NCI-H524 (cell line): ENCODE measurements at regions not wholly inside any gene's neighbourhood (a gene's known extent, or its start where the extent isn't known, plus 50 kb on each side); places are given as distances from the start of the nearest gene placed in this dataset.

Experiments used
- DNase-seq, 2 experiments: peaks; one replicate each; lab custom pipeline; 2025; lab: John Stamatoyannopoulos, UW

GRCh38 chr12:16415155-16415554 is 67.7 kb downstream of the MGST1 start:
- DNase-seq, result no peak

DNA sequence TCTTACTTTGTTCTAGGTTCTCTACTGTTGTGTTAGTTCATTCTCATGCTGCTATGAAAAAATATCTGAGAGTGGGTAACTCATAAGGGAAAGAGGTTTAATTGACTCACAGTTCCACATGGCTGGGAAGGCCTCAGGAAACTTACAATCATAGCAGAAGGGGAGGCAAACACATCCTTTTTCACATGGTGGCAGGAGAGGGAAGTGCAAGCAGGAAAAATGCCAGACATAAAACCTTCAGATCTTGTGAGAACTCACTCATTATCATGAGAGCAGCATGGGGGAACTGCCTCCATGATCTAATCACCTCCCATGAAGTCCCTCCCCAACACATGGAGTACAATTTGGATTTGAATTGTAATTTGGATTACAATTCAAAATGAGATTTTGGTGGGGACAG is 69.6 kb downstream of the MGST1 start:
- DNase-seq, result no peak

- DNase-seq, result no peak
Measured at GRCh38 chr12:16421806-16422205, 74.4 kb downstream of the MGST1 start.

- DNase-seq, result no peak
Measured at GRCh38 chr12:16424531-16424930, 77.1 kb downstream of the MGST1 start.

GRCh38 chr12:16435875-16436554 is 88.6 kb downstream of the MGST1 start:
- DNase-seq, result no peak

DNA sequence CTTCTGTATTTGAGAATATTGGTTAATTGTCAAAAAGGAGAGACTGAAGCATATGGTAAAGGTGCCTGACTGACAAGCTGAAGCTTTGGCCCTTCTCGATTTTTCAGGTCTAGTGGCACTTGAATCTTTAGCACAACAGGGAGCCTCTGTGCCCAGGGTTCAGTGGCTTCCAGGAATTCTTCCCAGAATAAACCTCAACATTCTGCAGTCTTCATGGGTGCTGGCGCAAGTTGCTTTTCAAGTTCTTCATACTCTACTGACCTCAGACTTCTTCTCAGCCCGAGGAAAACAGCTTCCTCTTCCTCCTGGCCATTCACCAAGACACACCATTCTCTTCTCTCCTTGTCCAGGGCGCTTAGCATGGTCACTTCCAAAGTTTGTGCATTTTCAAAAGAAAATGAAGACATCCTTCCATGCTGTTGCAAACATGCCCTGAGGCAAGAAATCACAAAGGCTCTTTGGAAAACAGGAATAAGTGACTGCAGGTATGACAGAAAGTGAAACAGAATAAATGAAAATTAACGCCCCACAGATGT is 89.9 kb downstream of the MGST1 start:
- DNase-seq, result no peak

DNA sequence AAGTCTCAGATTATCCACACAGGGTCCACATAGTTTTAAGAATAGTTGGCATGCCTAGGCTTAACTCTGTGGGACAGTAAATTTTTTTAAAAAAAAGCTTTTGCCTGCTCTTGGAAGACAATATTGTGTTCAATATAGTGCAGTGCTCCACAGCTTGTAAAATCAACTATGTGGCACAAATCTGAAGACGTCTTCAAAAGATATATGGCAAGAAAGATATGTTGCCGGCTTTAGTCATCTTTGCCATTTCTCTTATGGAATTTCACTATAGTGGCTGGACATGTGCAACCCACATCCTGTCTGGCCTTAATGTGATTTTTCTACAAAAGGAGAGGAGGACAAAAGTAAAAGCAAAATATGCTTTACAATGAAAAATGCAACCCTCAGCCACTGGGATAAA is 90.5 kb downstream of the MGST1 start:
- no peak for DNase-seq

GRCh38 chr12:16449459-16449858 is 102.0 kb downstream of the MGST1 start:
- DNase-seq, result peak; percentile 45 to 53

DNA sequence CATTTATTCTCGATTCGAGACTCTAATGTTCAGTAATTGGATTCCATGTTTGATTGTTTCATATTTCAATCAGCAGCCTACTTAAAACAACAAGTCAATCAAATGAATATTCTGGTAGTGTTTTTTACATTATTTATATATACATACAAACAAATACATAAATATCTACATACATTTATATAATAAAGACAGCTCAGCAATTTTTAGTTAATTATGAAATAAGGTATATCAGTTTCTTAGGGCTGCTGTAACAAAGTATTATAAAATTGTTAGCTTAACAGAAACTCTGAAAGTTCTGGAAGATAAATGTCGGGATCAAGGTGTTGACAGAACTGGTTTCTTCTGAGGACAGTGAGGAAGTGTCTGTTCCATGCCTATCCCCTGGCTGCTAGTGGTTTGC is 105.9 kb downstream of the MGST1 start:
- DNase-seq, result no peak

DNA sequence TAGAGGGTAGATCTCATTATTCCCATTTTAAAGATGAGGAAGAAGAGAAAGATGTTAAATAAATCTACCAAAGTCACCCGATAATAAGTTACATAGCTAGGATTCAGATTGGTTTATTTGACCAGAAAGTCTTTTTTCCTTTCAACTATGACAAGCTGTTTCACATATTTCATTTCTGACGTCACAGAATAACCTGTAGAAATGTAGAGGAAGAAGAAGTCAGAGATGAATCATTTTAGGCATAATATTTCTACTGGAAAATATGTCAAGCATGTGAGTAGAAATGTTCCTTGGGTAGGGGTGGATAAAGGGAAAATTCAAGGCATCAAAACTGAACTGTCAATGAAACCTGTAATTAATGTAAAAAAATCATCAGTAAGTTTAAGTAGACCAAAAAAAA is 107.0 kb downstream of the MGST1 start:
- DNase-seq, result no peak

- no peak for DNase-seq
Measured at GRCh38 chr12:16458521-16459078, 111.2 kb downstream of the MGST1 start.

DNA sequence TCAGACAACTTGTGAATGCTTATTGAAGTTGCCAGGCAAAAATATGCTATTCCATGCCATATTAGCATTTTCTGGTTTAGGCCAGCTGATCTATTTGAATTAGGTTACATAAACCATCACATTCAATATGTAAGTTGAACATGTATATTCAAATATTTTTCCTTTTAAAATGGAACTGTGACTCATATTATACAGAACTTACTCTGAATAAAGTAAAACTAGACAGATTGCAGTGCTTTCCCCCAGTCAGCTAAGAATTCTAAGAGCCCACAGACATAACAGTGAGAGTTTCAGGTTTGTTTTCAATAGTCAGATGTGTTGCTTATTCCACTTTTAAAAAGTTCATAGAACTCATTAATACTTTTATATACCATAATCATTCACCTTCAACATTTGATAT is 119.8 kb downstream of the MGST1 start:
- no peak for DNase-seq

GRCh38 chr12:16472631-16473030 is 125.2 kb downstream of the MGST1 start:
- DNase-seq, result no peak

DNA sequence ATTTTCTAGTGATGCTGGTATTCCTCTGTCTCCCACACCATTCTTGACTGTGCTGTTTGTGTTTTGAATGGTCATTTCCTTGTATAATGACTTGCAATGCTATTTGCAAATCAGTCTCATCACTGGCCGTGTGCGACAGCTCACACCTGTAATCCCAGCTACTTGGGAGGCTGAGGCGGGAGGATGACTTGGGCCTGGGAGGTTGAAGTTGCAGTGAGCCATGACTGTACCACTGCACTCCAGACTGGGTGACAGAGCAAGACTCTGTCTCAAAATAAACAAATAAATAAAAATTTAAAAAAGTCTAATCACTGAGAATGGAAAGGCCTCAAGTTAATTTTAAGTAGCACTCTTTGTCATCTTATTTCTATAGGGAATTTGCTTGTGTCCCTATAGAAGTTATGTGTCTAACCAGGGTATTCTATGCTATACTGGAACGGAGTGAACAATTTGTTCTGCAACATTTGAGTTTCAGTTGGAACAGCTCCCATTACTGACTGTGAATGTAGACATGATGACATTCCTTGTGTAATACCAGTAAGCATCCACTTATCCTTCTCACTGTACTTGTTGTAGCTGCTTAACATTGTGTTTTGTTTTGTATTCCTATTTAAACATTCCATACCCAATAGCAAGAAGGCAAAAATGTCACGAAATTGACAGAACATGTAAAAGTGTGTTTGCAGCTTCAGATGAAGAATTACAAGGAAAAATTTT is 126.3 kb downstream of the MGST1 start:
- DNase-seq, result no peak

DNA sequence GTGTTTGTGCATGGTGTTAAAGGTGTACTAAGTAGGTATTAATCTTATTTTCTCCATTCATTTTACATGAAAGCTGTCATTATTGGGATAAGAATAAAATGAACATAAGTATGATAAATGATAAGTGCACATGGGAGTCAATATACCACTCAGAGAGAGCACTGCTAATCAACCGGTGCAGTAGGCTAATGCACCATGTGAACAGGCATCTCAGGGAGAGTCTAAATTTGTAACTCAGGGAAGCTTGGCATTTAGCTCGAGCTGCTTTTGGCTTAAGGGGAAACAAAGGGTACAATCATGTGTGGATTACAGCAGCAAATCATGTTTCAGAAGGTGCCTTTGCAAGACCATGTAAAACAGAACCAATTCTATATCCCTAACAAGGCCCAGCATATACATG is 127.4 kb downstream of the MGST1 start:
- no peak for DNase-seq

DNA sequence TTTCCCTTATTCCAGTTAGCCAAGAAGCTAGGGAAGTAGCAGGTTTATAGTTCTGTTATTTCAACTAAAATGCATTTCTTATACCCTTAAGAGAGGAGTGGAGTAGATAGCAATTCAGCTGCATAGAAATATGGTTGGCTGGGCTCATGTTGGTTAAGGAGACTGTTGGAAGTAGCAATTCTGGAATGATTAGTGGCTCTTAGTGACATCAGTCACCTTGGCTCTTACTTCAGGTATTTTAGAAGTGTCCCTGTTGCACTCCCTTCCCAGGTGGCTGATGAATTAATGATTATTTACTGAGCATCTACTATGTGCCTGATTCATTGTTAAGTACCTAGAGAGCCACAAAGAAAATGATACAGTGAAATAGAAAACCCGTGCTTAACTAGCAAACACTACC is 128.1 kb downstream of the MGST1 start:
- DNase-seq, result no peak

- DNase-seq, result no peak
Measured at GRCh38 chr12:16482726-16483125, 123.2 kb downstream of the LMO3 start.

DNA sequence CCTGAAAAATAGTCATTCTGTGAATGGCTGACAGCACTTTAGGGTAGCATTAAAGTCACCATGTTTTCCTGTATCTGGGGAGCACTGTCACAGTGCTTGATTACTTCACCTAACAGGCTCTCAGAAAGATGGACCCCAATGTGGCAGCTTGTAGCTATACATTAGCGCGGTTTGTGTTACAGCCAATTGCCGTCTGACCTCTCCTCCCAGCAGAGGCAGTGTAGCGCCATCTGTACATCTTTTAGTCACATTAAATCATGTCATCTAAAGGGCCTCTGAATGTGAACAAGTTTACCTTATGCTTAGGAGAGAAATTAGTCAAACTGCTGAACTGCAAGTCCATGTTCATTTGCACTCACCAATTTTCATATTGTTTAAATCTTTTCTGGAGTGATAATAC is 113.7 kb downstream of the LMO3 start:
- DNase-seq, result peak; percentile 11 to 57

DNA sequence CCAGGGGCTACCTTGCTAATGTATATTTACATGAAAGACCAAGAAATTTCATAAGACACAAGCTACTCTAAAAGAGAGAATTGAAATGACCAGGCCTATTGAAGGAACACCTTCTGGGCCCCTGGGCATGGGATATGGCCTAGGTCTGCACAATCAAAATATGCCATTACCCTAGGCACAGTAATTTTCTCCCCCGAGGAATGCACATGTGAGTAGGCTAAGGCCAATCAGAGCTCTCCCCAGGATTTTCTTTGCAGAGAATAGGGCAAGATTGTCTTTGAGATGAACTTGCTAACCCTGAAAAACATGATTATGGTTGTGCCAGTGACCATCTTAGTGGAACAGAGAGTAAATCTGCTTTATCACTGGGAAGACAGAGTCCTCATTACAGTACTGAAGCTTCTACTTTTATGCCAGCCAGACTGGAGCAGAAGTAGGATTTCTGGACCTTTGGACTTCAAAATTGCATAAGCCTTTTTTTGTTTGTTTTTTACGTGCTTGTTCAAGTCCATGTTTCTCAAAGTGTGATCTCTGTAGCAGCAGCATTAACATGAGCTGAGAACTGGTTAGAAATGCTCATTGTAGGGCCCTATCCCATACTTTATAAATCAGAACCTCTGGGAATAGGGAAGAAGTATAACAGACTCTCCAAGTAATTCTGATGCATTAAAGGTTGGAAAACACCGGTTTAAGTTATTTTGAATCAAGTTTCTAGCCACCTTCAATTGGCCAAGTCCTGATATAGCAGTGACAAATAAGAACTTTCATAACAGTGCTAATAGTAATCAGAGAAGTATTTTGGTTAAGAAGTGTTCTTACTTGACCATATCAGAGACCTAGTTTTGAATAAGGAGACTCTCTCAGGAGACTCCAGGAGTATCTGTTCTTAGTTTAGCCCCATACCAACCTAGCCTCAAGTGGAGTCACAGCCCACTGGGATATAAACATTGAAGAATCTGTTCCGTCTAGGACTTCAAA is 112.9 kb downstream of the LMO3 start:
- DNase-seq, result no peak

- DNase-seq, result no peak
Measured at GRCh38 chr12:16495196-16495595, 110.8 kb downstream of the LMO3 start.
